ENCODE measurements at regions not wholly inside any gene's neighbourhood (a gene's known extent, or its start where the extent isn't known, plus 50 kb on each side); places are given as distances from the start of the nearest gene placed in this dataset.
A peak's percentile ranks its signal among the peaks of the same experiment; 100 is the strongest.

DNA sequence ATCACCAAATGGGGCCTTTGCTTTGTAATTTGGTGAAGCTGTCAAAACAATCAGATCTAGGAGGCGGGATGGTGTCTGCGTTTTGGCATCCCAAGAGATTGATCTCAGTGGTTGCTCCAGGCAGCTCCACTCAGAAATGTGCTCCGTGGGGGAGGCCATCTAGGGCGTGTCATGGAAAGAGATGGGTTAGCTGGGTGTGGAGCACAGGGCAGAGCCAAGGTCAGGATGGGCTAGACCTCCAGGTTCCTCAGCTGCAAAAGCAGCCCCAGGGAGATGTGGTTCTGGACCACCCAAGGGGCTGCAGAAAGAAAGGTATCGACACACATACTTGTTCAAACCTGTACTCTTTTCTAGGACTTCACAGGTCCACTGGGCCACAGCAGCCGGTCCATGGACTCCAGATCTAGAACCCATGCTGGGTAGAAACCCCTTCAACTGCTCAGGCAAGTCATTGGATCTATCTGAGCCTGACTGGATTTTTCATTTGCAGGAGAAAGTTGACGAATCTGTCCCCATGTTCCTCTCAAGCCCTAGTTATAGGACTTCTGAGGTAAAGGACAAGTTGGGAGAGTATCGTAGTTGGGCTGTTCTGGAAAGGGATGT is 270.2 kb upstream of the RPL38 start:
- DNase-seq: no peak

DNA sequence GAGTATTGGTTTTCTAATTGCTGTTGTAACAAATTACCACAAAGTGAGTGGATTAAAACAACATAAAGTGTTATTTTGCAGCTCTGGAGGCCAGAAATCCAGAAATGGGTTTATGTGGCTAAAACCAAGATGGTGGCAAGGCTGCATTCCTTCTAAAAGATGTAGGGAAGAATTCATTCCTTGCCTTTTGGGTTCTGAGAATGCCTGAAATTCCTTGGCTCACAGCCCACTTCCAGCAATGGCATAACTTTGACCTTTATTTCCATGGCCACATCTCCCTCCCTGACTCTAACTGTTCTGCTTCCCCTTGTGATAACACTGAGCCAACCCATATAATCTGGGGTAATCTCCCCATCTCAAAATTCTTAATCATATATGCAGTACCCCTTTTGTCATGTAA is 269.6 kb upstream of the RPL38 start:
- DNase-seq: no peak

DNA sequence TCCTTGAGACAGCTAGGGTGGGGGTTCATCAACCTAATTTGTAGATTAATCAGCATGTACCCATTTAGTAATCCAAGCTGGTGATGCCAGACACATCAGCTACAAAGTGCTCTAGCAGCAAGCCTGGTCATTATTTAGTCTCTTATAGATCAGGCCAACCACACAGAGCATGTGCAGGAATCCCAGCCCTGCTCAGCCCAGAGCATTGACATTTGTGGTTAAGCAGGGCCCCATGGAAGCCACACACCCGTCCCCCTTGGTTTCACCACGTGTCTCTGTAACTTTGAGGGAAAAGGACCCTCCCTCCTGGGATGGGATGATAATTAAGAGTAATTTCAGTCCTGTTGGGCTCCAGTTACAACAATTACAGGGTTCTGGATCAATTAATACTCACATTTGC is 268.8 kb upstream of the RPL38 start:
- DNase-seq: no peak

DNA sequence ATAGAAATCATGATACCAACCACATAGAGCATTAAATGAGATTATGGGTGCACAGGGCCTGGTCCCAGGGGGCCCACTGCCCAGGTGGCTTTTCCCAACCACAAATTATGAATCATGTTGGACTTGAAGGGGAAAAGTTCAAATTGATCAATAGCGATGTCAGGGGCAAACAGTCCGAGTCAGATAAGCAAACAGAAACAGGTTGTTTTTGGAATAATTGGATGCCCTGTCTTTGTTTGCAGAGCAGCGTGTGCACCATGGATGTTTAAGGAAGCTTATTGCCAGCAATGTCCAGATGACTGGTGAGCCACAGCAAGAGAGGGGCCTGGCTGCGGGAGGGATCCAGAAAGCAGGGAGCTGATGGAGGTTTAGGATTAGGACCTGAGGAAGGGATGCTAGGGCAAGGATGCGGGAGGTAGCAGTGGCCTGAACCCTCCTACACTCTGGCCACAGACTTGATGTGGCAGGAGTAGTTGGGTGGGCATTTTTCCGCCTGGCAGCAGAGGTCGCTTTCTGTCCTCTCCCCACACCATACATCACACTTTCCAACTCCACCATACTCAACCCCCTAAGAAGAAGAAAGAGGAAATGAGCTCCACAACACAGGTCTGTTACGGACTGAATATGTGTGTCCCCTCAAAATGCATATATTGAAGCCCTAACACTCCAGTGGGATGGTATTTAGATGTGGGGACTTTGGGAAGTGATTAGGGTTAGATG is 266.4 kb upstream of the RPL38 start:
- no peak for DNase-seq

DNA sequence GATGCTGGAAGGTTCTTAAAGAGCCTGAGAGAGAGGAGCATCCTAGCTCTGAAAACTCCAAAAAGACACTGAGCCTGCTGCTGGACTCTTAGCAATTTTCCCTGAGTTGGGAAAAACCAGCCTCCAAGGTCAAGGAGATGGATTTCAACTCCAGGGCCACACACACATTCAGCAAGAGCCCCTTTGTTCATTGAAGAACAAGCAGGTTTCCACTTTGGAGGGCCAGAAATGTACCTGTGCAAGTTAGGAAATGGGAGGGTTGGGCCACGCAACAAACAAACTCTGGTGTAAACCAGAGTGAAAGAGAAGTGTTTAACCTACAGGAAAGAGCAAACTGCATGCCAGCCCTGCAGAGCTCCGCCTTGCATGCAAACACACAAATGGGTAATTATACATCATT is 264.8 kb upstream of the RPL38 start:
- no peak for DNase-seq

DNA sequence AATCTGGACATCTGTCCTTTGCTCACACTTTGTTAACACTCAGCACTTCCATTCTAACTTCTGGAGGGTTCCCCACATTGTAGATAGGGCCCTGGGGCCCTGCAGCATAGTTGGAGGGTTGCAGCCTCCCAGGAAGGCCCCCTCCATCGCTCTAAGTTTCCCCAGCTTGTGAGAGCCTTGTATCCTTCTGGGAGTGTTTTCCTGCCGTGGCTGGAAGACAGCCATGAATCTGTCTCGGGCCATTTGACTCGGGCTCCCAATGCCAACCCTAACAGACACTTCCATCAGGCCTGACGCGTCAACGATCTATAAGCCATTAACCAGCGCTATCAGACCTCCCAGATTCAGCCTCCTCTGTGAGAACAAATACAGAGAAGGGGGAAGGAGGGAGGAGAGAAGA is 263.7 kb upstream of the RPL38 start:
- DNase-seq: no peak

DNA sequence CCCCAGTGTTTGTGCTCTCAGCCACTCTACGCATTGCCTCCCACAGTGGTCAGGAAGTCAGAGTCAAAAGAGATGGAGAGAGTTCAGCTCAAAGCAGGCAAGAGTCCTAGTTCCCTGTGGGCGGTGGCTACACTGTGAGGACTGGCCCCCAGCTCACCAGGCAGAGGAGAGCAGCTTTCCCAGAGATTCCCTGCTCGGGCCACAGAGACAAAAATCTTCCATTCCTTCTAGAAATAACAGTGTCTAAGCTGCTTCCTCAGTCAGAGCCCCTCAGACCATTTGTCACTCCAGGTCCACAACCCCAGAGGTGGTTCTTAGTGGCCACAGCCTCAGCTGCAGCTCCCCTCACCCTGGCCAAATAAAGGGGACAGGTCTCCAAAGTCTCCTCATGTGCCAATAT is 263.0 kb upstream of the RPL38 start:
- DNase-seq: no peak

DNA sequence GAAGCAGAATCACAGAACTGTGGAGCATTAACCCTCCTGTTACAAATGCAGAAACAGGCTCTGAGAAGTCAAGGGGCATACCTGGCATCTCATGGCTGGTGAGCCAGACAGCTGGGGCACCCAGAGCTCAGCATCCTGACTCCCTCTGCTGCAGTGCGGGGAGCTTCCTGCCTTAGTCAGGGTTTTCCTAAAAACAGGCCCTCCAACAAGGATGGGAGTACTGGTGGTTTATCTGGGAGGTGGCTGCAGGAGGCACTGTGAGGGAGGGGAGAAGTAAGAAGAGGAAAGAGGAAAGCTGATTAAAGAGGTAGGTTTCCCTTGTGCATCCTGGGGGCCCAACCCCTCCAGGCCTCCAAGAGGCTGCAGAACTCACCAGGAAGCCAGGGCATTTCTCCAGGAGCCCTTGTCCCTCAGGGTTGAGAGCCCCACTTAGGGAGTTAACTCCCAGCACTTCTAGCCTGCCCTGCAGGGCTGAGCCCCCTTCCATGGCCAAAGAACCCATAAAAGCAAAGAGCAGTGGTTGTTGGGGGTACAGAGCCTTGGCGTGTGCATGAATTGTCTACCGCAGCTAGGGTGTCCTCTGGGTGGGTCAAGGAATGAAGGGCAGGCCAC is 261.5 kb upstream of the RPL38 start:
- DNase-seq: no peak

DNA sequence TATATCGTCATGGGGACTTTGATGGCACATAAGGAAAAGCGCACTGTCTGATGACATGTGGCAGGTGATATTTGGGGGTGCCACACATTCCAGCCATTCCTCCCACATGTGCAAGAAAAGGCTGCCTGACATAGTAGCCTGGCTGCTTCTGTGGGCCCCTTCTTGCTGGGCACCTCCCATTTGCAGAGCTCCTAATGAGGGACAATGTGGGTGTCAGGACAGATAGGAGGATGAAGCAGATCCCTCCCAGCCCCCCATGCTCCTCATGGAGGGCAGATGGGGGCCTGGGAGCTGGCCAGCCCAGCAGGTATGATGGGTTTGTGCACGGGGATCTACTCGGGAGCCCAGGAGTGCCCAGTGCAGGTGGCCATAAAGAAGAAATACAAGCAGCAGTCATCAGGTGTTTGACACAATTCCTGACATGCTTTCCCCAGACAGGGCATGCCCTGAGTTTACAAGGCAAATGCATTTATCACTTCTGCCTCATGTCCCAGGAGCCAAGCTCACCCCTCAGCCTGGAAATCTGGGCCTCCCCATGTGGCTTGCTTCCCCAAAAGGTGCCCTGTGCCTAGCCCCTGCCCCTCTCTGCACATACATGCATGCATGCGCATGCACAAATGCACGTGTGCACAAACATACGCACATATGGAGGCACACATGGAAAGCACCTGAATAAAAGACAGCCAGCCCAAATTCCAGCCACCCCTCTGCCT is 260.6 kb upstream of the RPL38 start:
- DNase-seq: no peak

DNA sequence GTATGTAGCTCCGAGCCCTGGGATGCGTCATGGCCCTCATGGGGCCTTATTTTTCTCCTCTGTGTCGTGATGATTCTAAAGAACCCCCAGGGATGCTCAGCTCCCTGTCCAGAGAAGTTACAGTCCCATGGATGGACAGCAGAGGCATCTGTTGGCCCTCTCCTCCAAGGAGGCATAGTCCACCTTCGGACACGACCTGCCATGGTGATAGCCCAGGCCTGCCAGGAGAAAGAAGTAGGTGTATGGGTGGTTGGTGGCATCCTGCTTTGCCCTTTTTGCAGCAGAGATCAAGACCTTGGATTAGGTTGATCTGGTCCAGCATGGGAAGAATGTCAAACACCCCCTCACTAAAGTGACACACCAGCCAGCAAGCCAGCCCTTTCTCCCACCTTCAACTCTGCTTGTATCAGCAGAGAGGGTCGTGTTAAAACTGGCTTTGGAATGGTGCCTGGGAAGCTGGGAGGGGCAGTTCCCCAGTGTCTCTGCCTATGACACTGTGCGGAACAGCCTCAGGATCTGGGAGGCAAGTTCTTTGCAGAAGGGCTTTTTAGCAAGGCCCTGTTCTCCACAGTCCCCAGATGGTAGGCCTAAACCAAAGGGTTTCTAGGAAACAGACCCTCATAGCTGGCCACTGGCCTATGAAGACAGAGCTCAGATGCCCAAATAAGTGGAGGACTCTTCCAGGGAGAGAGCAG is 259.9 kb upstream of the RPL38 start:
- no peak for DNase-seq

DNA sequence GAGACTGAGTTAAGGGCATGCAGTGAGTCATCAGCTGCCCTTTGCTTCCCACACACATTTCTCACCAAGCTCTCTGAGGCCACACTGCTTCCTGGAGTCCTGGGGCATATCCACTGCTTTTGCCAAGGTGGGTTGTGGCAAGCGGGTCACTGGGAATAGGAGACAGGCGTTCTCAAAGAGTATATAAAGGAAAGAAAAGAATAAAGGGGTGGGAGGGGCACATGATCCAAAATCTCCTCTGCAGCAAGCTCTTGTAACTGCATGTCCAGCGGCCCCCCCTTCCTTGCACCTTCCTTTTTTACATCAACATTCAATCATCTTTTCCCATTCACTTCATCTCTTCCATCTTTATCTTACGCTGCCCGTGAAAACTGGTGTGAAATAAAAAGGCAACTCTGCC is 259.1 kb upstream of the RPL38 start:
- no peak for DNase-seq

DNA sequence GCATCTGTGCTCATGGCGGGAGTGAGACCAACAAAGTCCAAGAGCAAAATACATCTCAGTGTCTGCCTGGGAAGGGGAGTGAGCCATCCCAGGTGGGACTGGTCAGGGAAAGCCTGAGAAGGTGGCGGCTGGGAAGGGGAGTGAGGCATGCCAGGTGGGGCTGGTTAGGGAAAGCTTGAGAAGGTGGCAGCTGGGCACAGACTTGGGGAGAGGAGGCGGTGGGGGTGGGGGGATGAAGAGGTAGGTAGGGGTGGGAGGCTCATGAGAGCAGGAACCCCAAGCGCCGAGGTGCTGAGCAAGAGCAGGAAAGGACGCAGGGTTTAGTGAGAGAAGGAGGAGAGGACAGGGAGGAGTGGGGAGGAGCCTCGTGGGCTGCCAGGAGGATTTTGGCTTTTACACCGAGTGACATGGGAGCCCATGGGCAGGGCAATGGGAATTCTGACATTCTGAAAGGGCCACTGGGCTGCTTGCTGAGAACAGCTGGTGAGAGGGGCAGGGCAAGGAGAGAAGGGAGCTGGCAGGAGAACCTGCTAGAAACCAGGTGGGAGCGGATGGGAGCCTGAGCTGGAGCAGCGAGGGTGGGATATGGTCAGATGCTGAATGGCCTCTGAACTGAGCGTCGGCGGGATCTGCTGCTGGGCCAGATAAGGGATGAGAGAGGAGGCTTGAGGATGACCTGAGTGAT is 256.1 kb upstream of the RPL38 start:
- DNase-seq: no peak

DNA sequence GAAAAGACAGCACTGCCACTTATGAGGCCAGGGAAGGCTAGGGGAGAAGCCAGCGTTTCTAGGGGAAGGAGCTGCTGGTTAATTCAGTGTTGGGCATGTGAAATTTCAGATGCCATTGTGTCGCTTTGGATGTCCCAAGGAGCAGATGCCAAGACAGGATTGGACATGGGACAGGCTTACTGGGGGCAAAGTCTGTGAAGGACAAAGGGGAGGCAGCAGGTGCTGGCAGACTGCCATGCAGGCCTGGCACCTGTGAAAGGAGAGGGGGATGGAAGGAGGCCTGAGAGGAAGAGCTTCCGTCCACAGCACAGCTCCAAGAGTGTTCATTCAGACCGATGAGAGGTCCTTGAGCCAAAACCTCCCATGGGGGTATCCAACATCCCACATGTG is 255.5 kb upstream of the RPL38 start:
- no peak for DNase-seq

DNA sequence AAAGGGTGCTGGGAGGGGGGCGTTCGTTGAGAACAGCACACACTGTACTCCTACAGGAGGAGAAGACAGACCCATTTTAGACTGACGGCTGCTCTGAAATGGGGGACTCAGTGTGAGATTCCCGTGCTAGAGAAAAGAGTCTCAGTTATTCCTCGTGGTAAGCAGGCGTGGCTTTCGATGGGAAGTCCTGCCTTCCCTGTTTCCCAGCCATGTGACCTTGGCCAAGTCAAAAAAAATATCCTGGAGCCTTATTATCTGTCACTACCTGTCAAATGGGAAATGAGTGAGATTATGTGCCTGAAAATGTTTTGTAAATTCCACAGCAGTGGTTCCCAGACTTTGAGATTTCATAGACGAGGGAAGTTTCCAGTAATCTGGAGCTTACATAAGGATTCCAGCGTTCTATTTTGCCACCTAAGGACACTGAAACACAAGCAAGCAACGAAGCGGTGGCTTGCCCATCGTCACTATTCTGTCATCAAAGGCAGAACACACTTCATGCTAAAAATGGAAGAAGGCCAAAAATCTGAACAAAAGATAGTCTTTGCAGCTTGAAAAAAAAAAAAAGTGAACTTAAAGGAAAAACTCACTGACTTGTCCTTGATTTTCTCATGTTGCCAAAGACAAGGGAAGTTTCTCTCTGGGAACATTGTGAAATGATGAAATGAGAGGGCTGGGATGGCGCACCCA is 253.4 kb upstream of the RPL38 start:
- no peak for DNase-seq

DNA sequence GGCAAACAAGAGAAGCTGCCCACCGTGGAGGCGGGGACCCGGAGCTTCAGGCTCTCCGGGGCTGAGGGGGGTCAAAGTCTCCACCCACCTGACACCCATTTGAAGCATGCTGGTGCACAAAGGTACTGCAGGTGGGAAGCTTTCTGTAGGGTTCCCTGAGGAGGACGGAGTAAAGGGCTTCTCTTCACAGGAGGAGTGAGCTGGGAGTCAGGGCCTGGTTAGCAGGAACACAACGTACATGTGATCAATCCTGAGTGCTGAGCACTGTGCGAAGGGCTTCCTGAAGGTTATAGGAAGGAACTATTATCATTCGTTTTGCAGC is 252.9 kb upstream of the RPL38 start:
- no peak for DNase-seq

DNA sequence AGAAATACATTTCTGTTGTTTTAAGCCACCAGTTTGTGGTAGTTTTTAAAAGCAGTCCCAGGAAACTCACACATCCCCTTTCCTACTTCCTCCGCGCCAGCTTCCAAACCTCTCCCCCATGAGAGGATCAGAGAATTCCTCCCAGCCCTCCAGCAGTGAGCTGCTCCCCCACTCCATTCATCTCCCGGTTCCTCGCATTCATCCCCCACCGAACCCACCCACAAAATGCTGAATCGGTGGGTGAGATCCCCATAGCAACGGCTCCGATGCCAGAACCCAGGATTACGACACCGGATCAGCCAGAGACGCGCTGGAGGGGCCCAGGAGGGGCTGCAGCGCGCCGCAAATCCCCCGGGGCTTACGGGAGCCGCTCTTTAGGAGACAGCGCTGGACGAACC is 251.4 kb upstream of the RPL38 start:
- peak; percentile 69 for DNase-seq

DNA sequence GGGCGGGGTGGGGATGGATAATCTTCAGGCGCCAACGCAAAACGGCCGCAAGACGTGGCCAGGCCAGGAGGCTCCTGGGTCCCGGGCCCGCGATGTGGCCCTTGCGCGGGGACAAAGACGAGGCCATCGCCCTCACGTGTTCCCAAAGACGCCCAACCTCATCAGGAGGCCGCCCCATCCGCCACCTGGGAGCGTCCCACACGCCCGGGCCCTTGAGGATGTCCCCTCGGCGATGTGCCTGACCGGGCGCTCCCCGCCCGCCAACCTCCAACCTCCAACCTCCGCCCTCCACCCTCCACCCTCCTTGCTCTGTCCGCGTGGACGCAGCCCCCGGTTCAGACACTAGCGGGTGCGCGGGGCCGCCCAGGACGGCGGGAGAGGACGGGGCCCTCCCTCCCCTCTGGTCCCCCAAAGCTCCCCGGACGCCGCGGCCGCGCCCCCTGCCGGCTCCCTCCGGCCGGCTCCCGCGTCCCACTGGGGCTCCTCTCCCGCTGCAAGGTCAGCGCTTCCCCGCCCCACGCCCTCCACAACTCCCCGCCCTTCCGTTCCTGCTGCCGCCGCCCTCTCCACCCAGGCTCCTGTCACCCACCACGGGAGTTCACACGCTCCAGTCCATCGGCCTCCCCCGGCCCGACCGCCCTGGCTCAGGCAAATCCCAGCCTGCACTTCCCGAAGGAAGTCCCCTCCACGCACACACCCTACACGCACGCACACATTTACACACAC is 250.8 kb upstream of the RPL38 start:
- no peak for DNase-seq

DNA sequence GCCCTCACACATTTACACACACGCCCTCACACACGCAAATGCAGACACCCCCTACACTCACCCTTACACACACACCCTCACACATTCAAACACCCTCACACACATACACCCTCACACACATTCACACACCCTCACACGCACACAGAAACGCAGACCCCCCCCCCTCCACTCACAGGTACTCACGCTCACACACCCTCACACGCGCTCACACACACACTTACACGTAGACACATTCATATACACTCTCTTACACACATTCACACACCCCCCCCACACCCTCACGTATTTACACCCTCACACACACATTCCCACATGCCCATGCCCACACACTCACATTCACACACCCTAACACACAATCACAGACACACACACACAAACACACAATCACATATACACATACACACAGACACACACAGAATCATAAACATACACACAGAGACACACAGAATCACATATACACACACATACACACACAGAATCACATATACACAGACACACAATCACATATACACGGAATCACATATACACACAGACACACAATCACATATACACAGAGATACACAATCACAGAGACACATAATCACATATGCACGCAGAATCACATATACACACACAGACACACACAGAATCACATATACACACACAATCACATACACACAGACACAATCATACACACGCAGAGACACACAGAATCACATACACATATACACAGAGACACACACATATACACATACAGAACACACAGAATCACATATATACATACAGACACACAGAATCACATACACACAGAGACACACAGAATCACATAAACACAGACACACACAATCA is 250.1 kb upstream of the RPL38 start:
- no peak for DNase-seq

DNA sequence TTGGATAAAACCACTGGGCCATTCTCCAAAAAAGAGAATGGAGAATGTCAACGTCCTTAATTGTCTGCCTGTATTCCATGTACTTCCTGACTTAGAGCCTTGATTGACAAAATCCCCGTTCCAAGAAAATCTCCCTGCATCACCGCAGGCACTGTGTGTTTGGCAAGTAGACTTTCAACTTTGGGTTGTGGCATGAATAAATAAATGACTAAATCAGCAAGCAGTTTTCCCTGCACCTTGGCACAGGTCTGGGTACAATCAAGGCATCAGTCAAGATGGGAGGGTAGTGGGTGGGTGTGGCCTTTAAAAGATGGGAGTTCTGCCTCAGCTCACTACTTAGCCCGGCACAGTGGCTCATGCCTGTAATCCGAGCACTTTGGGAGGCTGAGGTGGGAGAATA is 248.5 kb upstream of the RPL38 start:
- no peak for DNase-seq

DNA sequence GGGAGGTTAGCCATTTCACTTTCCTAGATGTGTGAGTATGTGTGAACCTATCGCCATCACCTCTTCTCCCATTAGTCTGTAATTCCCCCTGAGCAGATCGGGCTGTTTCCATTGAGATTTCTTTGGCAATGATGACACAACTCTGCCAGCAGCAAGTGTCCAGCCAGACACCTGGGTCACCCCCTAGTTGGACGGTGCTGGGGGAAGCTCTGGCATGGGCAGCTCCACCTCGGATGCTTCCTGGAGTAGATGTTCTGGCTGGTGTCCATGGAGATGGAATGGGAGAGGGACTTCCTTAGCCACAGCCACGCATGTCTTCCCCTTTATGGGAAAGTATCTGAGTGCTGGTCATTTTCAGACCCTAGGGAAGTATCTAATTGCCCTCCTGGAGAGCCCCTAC is 247.9 kb upstream of the RPL38 start:
- DNase-seq: no peak
